NCI-H2107 treated with DMSO at 0.1 percent for 48 hours (cell line): ENCODE measurements at regions not wholly inside any gene's neighbourhood (a gene's known extent, or its start where the extent isn't known, plus 50 kb on each side); places are given as distances from the start of the nearest gene placed in this dataset.

ENCODE experiments used
- DNase-seq: peaks from one replicate; lab custom pipeline; 2025; ENCODE audit not compliant: unreplicated experiment; lab: John Stamatoyannopoulos, UW

- no peak for DNase-seq
These were observed 1080.8 kb downstream of the TUSC7 start for GRCh38 chr3:117790235-117790987.

GRCh38 chr3:117793622-117794265 lies 1084.2 kb downstream of the TUSC7 start:
- DNase-seq, result no peak

GRCh38 chr3:117798221-117798620 lies 1088.6 kb downstream of the TUSC7 start:
- no peak for DNase-seq

GRCh38 chr3:117798687-117799386 lies 1089.3 kb downstream of the TUSC7 start:
- DNase-seq, result no peak

- no peak for DNase-seq
These were observed 1089.8 kb downstream of the TUSC7 start for GRCh38 chr3:117799387-117799735.

DNA sequence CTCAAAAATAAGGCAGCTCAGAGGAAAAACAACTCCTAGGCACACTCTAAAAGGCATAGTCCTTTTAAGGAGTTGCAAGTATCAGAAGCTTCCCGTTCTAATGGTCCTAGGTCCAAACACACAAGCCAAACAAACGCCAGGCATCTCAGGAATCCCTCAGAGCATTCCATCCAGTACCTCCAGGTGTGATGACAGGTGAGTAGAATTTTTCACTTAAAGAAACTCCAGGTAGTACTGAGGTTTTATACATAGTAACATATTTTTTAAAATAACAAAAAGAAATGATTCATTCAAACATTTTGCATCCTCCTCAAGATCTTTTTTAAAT lies 1092.3 kb downstream of the TUSC7 start:
- DNase-seq, result no peak

GRCh38 chr3:117809186-117810081 lies 1099.9 kb downstream of the TUSC7 start:
- no peak for DNase-seq

- DNase-seq, result no peak
These were observed 1102.2 kb downstream of the TUSC7 start for GRCh38 chr3:117811786-117812185.

DNA sequence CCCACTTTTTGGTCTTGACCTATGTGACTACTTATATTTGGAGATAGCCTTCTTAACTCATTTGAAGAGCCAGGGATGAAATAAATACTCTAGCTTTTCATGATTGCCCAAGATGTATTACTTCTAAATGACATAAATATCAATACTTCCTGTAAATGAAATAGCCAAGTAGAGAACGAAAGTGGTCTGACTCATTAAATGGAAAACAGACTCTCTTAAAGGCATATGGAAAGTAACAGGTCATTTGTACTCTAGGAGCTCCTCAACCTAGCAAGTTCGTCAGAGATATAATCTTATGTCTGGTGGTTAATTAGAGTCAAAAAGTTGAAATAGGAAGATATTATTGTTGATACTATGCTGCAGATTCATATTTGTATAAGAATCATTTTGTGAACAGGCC lies 1105.4 kb downstream of the TUSC7 start:
- no peak for DNase-seq

- DNase-seq, result no peak
These were observed 1107.5 kb downstream of the TUSC7 start for GRCh38 chr3:117817103-117817502.

GRCh38 chr3:117818592-117818991 lies 1109.0 kb downstream of the TUSC7 start:
- no peak for DNase-seq

DNA sequence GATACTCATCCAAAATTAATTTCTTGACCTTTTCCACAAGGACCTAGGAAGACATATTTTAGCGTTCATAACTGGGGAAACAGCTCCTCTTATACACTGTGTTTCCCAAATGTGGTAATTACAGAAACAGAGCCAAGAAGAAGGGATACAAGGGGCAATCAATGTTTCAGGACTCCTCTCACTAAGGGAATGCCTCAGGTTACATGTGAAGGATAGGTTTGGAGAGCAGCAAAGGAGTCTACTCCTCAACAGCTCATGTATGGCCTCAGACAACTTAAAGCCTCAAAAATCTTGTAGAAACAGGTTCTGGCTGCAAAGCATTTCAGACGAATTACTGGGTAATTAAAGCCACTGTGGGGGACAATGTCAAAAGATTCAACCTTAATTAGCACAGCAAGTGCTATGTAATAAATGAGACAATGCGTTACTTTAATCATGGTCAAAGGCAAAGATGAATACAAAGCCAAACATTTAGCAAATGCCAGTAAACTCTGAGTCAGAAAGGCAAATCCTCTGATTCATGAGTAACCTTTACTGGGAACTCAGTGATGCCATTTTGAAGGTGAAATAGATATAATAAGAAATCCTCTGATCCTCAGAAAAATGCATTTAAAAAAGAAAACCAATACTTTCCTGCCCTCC lies 1111.2 kb downstream of the TUSC7 start:
- no peak for DNase-seq

GRCh38 chr3:117822416-117822815 lies 1112.8 kb downstream of the TUSC7 start:
- DNase-seq, result no peak

DNA sequence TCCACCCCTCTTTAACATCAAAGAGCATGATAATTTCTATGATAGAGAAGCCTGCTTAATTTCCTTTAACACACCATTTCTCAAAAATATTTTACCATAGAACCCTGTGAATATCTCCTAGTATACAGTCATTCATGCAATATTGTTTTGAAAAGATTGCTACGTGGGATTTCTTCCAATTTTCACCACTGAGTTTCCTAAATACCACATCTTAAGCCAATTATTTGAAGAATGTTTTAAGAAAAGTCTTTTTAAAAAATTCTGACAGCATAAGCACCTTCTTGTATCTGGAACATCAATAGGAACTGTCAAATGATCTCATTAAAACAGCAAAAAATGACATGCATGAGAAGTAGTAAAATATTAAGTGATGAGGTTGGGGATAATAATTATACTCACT lies 1126.7 kb downstream of the TUSC7 start:
- no peak for DNase-seq

DNA sequence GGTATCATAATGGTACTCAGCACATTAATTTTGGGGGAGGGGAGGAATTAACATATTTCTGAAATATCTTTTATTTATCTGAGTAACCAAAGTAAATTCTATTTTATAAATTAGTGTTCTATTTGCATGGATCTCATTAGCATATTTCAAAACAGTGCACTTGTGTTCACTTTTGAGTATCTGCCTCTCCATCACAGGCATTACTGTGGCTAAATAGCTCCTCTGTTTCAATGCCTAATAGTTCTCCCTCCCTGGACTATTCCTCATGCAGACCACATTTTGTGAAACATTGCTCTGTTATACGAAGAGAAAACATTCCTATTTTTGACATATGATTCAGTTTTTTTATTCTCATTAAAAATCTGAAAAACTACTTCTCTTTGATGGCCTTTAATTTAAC lies 1127.8 kb downstream of the TUSC7 start:
- DNase-seq, result no peak

GRCh38 chr3:117842086-117842485 lies 1132.5 kb downstream of the TUSC7 start:
- DNase-seq, result peak; percentile 56

GRCh38 chr3:117843356-117843755 lies 1133.8 kb downstream of the TUSC7 start:
- DNase-seq, result no peak

- DNase-seq, result no peak
These were observed 1135.1 kb downstream of the TUSC7 start for GRCh38 chr3:117844676-117845075.

DNA sequence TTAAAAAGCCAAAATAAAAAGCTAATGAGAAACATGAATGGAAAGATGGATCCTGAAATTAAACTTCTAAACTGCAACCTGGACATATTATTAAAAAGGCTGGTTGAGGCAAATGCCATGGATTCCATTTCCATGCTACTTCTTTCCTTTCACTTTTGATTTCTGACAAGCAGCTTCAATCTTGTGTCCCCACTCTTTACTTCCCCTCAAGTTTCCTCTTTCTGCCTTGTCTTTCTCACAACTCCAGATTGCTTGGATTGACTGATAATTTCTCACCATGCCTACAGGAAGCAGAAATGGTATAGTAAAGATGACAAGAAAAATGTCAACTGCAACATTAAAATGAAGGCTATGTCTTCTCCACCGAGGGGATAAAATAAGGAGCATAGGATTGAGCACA lies 1136.7 kb downstream of the TUSC7 start:
- no peak for DNase-seq

DNA sequence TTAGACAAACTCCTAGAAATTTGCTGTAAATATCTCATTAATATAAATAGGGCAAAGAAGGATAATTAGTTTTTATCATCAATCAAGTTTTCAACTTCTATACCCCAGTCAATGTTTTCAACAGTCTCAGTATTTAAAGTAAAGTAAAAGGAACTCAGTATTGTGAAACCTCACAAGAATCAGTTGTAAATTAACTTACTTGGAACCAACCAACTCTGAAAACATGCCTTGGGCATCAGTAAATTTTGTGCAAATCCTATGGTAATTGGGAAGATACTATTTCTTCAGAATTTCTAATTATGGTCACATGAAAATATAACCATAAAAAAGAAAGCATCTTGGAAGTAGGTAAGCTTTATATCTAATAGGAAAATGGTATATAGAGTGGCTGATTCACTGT lies 1139.0 kb downstream of the TUSC7 start:
- no peak for DNase-seq
